NCI-H2107 treated with DMSO at 0.1 percent for 48 hours (cell line): ENCODE measurements at regions not wholly inside any gene's neighbourhood (a gene's known extent, or its start where the extent isn't known, plus 50 kb on each side); places are given as distances from the start of the nearest gene placed in this dataset.

Experiments used
- DNase-seq: peaks from one replicate; lab custom pipeline; 2025; ENCODE audit not compliant: unreplicated experiment; lab: John Stamatoyannopoulos, UW

- DNase-seq = no peak
Observed at GRCh38 chr11:122523846-122524805, 131.4 kb upstream of the UBASH3B start.

GRCh38 chr11:122521626-122522025 is 133.9 kb upstream of the UBASH3B start:
- no peak for DNase-seq

GRCh38 chr11:122517403-122518379 is 137.8 kb upstream of the UBASH3B start:
- DNase-seq = no peak

GRCh38 chr11:122516686-122517085 is 138.8 kb upstream of the UBASH3B start:
- DNase-seq = no peak

- no peak for DNase-seq
Observed at GRCh38 chr11:122513997-122514396, 141.5 kb upstream of the UBASH3B start.

GRCh38 chr11:122513328-122513727 is 142.2 kb upstream of the UBASH3B start:
- no peak for DNase-seq

- DNase-seq = no peak
Observed at GRCh38 chr11:122512688-122513087, 142.8 kb upstream of the UBASH3B start.

- DNase-seq = no peak
Observed at GRCh38 chr11:122509899-122510298, 145.6 kb upstream of the UBASH3B start.

- no peak for DNase-seq
Observed at GRCh38 chr11:122509091-122509490, 146.4 kb upstream of the UBASH3B start.

- DNase-seq = peak; percentile 26
Observed at GRCh38 chr11:122505304-122506006, 150.1 kb upstream of the UBASH3B start.

GRCh38 chr11:122494221-122494620 is 161.3 kb upstream of the UBASH3B start:
- DNase-seq = no peak

GRCh38 chr11:122491509-122491908 is 164.0 kb upstream of the UBASH3B start:
- no peak for DNase-seq

- no peak for DNase-seq
Observed at GRCh38 chr11:122488892-122489706, 166.4 kb upstream of the UBASH3B start.

GRCh38 chr11:122487669-122488068 is 167.9 kb upstream of the UBASH3B start:
- DNase-seq = no peak

- DNase-seq = no peak
Observed at GRCh38 chr11:122486793-122487495, 168.6 kb upstream of the UBASH3B start.

- DNase-seq = no peak
Observed at GRCh38 chr11:122478986-122479385, 176.5 kb upstream of the UBASH3B start.

- no peak for DNase-seq
Observed at GRCh38 chr11:122468965-122469364, 186.6 kb upstream of the UBASH3B start.

GRCh38 chr11:122463530-122463929 is 192.0 kb upstream of the UBASH3B start:
- DNase-seq = no peak

- no peak for DNase-seq
Observed at GRCh38 chr11:122459064-122459463, 196.5 kb upstream of the UBASH3B start.
